NB4 (cell line): ENCODE measurements at regions not wholly inside any gene's neighbourhood (a gene's known extent, or its start where the extent isn't known, plus 50 kb on each side); places are given as distances from the start of the nearest gene placed in this dataset.

Experiments used
- MYC ChIP-seq: IDR thresholded peaks from 2 replicates; pipeline ENCODE4 v1.6.1; 2011; ENCODE audit warnings: low read depth, low read length
- POLR2A ChIP-seq: IDR thresholded peaks from 2 replicates; pipeline ENCODE4 v1.6.1; 2011; ENCODE audit warnings: mild to moderate bottlenecking; ENCODE audit not compliant: insufficient read length; ENCODE audit errors: extremely low read depth
- TF ChIP-seq, protein P1 (sequence below): IDR thresholded peaks from one replicate; pipeline ENCODE4 v1.5.1; 2012; ENCODE audit warnings: low read depth, low read length
- TF ChIP-seq, protein P2 (sequence below): IDR thresholded peaks from 2 replicates; pipeline ENCODE4 v1.6.1; 2011; ENCODE audit warnings: low read depth, low read length

DNA sequence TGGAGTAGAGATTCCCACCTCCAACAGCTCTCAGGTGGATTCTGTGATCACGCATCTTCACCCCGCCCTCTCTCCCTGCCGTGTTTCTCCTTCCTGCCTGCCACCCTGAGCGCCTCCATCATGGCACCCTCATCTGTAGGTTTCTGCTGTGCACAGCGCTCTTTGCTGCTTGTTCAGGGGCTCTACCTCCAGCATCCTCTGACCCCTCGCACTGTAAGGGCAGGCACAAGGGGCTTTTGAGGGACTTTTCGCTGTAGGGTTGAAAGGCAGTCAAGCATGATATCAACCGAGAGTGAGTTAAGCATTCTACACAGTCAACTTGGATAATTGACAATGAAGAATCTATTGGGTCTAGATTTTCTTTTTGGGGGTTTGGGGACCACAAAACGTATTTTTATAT is 99.1 kb upstream of the GREM2 start:
- TF ChIP-seq, protein P1, sequence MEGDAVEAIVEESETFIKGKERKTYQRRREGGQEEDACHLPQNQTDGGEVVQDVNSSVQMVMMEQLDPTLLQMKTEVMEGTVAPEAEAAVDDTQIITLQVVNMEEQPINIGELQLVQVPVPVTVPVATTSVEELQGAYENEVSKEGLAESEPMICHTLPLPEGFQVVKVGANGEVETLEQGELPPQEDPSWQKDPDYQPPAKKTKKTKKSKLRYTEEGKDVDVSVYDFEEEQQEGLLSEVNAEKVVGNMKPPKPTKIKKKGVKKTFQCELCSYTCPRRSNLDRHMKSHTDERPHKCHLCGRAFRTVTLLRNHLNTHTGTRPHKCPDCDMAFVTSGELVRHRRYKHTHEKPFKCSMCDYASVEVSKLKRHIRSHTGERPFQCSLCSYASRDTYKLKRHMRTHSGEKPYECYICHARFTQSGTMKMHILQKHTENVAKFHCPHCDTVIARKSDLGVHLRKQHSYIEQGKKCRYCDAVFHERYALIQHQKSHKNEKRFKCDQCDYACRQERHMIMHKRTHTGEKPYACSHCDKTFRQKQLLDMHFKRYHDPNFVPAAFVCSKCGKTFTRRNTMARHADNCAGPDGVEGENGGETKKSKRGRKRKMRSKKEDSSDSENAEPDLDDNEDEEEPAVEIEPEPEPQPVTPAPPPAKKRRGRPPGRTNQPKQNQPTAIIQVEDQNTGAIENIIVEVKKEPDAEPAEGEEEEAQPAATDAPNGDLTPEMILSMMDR = no peak
- no peak for TF ChIP-seq MYC
- no peak for TF ChIP-seq POLR2A
- TF ChIP-seq, protein P2, sequence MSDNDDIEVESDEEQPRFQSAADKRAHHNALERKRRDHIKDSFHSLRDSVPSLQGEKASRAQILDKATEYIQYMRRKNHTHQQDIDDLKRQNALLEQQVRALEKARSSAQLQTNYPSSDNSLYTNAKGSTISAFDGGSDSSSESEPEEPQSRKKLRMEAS = no peak
